IPS-18a (cell line): ENCODE measurements at regions not wholly inside any gene's neighbourhood (a gene's known extent, or its start where the extent isn't known, plus 50 kb on each side); places are given as distances from the start of the nearest gene placed in this dataset.

Source experiments
- H3K27ac ChIP-seq: one replicate; pipeline ENCODE4 v1.5.1; 2013; ENCODE audit warnings: low read length
- H3K27me3 ChIP-seq: one replicate; pipeline ENCODE4 v1.6.1; 2013; ENCODE audit warnings: mild to moderate bottlenecking, low read length; ENCODE audit not compliant: control insufficient read depth, insufficient read depth
- H3K36me3 ChIP-seq: one replicate; pipeline ENCODE4 v1.6.1; 2013; ENCODE audit warnings: low read depth, low read length; ENCODE audit not compliant: control insufficient read depth
- H3K4me1 ChIP-seq: one replicate; pipeline ENCODE4 v1.6.1; 2013; ENCODE audit warnings: low read depth, low read length; ENCODE audit not compliant: control insufficient read depth
- H3K4me3 ChIP-seq: one replicate; pipeline ENCODE4 v1.5.1; 2013; ENCODE audit warnings: low read length
- H3K9ac ChIP-seq: one replicate; pipeline ENCODE4 v1.6.1; 2013; ENCODE audit warnings: mild to moderate bottlenecking, low read length, moderate library complexity
- H3K9me3 ChIP-seq: one replicate; pipeline ENCODE4 v1.6.1; 2013; ENCODE audit warnings: low read depth, low read length; ENCODE audit not compliant: control insufficient read depth

GRCh38 chr7:47100148-47100816 is 481.6 kb downstream of the TNS3 start:
- H3K27ac ChIP-seq = no peak overlapping the region
- no peaks in the 10 kb centered on the region for H3K36me3 ChIP-seq
- H3K9me3 ChIP-seq = no peaks in the 10 kb centered on the region
- no peak overlapping the region for H3K9ac ChIP-seq
- no peaks in the 10 kb centered on the region for H3K27me3 ChIP-seq
- no peak overlapping the region for H3K4me3 ChIP-seq
- H3K4me1 ChIP-seq = no peaks in the 10 kb centered on the region

GRCh38 chr7:47097431-47097830 is 484.5 kb downstream of the TNS3 start:
- no peaks in the 10 kb centered on the region for H3K9me3 ChIP-seq
- H3K27me3 ChIP-seq = no peaks in the 10 kb centered on the region
- H3K4me1 ChIP-seq = no peaks in the 10 kb centered on the region
- H3K4me3 ChIP-seq = no peak overlapping the region
- H3K36me3 ChIP-seq = no peaks in the 10 kb centered on the region
- H3K27ac ChIP-seq = no peak overlapping the region
- no peak overlapping the region for H3K9ac ChIP-seq

GRCh38 chr7:47095946-47096345 is 486.0 kb downstream of the TNS3 start:
- Histone ChIP-seq H3K27me3 (no peaks in the 10 kb centered on the region), H3K4me3 (no peak overlapping the region), H3K27ac (no peak overlapping the region), H3K9ac (no peak overlapping the region), H3K9me3 (no peaks in the 10 kb centered on the region), H3K36me3 (no peaks in the 10 kb centered on the region), H3K4me1 (no peaks in the 10 kb centered on the region)

- Histone ChIP-seq H3K4me3 (no peak overlapping the region), H3K9me3 (no peaks in the 10 kb centered on the region), H3K36me3 (no peaks in the 10 kb centered on the region)
Measured at GRCh38 chr7:47094462-47094861, 487.4 kb downstream of the TNS3 start.

GRCh38 chr7:47093320-47094234 is 488.3 kb downstream of the TNS3 start:
- H3K9ac ChIP-seq = no peak overlapping the region
- H3K36me3 ChIP-seq = no peaks in the 10 kb centered on the region
- no peak overlapping the region for H3K4me3 ChIP-seq

More at GRCh38 chr7:47094462-47094861, 487.4 kb downstream of the TNS3 start:
- H3K4me1 ChIP-seq = no peaks in the 10 kb centered on the region
- no peak overlapping the region for H3K9ac ChIP-seq
- no peaks in the 10 kb centered on the region for H3K27me3 ChIP-seq
- H3K27ac ChIP-seq = no peak overlapping the region

GRCh38 chr7:47092336-47092735 is 489.6 kb downstream of the TNS3 start:
- H3K36me3 ChIP-seq = no peaks in the 10 kb centered on the region
- no peak overlapping the region for H3K4me3 ChIP-seq
- no peaks in the 10 kb centered on the region for H3K4me1 ChIP-seq
- H3K27me3 ChIP-seq = no peaks in the 10 kb centered on the region
- H3K27ac ChIP-seq = no peak overlapping the region
- no peaks in the 10 kb centered on the region for H3K9me3 ChIP-seq
- no peak overlapping the region for H3K9ac ChIP-seq

More at GRCh38 chr7:47093320-47094234, 488.3 kb downstream of the TNS3 start:
- H3K9me3 ChIP-seq = no peaks in the 10 kb centered on the region
- H3K27ac ChIP-seq = no peak overlapping the region
- no peaks in the 10 kb centered on the region for H3K27me3 ChIP-seq
- H3K4me1 ChIP-seq = no peaks in the 10 kb centered on the region

GRCh38 chr7:47091141-47091540 is 490.8 kb downstream of the TNS3 start:
- H3K36me3 ChIP-seq = no peaks in the 10 kb centered on the region
- H3K27me3 ChIP-seq = no peaks in the 10 kb centered on the region
- H3K27ac ChIP-seq = no peak overlapping the region

GRCh38 chr7:47089461-47089860 is 492.4 kb downstream of the TNS3 start:
- no peak overlapping the region for H3K4me3 ChIP-seq
- no peaks in the 10 kb centered on the region for H3K27me3 ChIP-seq
- no peak overlapping the region for H3K27ac ChIP-seq
- no peaks in the 10 kb centered on the region for H3K9me3 ChIP-seq
- no peaks in the 10 kb centered on the region for H3K36me3 ChIP-seq
- no peaks in the 10 kb centered on the region for H3K4me1 ChIP-seq
- H3K9ac ChIP-seq = no peak overlapping the region

More at GRCh38 chr7:47091141-47091540, 490.8 kb downstream of the TNS3 start:
- Histone ChIP-seq H3K9ac (no peak overlapping the region), H3K4me1 (no peaks in the 10 kb centered on the region), H3K4me3 (no peak overlapping the region), H3K9me3 (no peaks in the 10 kb centered on the region)

GRCh38 chr7:47089068-47089417 is 492.9 kb downstream of the TNS3 start:
- Histone ChIP-seq H3K27me3 (no peaks in the 10 kb centered on the region), H3K36me3 (no peaks in the 10 kb centered on the region), H3K9me3 (no peaks in the 10 kb centered on the region), H3K27ac (no peak overlapping the region), H3K4me1 (no peaks in the 10 kb centered on the region), H3K9ac (no peak overlapping the region), H3K4me3 (no peak overlapping the region)

- H3K9ac ChIP-seq = no peak overlapping the region
- no peak overlapping the region for H3K4me3 ChIP-seq
- no peaks in the 10 kb centered on the region for H3K9me3 ChIP-seq
- H3K27me3 ChIP-seq = no peaks in the 10 kb centered on the region
- no peaks in the 10 kb centered on the region for H3K36me3 ChIP-seq
- H3K27ac ChIP-seq = no peak overlapping the region
- no peaks in the 10 kb centered on the region for H3K4me1 ChIP-seq
Measured at GRCh38 chr7:47088329-47089067, 493.4 kb downstream of the TNS3 start.

GRCh38 chr7:47087866-47088265 is 494.0 kb downstream of the TNS3 start:
- no peak overlapping the region for H3K9ac ChIP-seq
- no peaks in the 10 kb centered on the region for H3K36me3 ChIP-seq
- H3K4me3 ChIP-seq = no peak overlapping the region
- H3K4me1 ChIP-seq = no peaks in the 10 kb centered on the region
- no peak overlapping the region for H3K27ac ChIP-seq
- H3K27me3 ChIP-seq = no peaks in the 10 kb centered on the region
- H3K9me3 ChIP-seq = no peaks in the 10 kb centered on the region
